ENCODE measurements at regions not wholly inside any gene's neighbourhood (a gene's known extent, or its start where the extent isn't known, plus 50 kb on each side); places are given as distances from the start of the nearest gene placed in this dataset.

- TF ChIP-seq CTCF (tag by site-specific recombination; IDR thresholded peaks at IDR 0.05) (no peak), ZNF121 (tag by site-specific recombination; IDR thresholded peaks at IDR 0.05) (no peak), ZBTB1 (tag by site-specific recombination; IDR thresholded peaks at IDR 0.05) (no peak), HOXD13 (CRISPR knock-in tag; IDR thresholded peaks at IDR 0.05; ENCODE audit: borderline replicate concordance) (no peak), YY1 (tag by site-specific recombination; IDR thresholded peaks at IDR 0.05) (no peak), BCL11A (tag by site-specific recombination; IDR thresholded peaks at IDR 0.05; ENCODE audit: low read depth) (no peak), ZNF785 (tag by site-specific recombination; IDR thresholded peaks at IDR 0.05) (no peak), ZNF623 (tag by site-specific recombination; IDR thresholded peaks at IDR 0.05) (no peak), ZNF571 (tag by site-specific recombination; IDR thresholded peaks at IDR 0.05) (no peak), ZNF114 (tag by site-specific recombination; IDR thresholded peaks at IDR 0.05) (no peak), KLF10 (tag by site-specific recombination; IDR thresholded peaks at IDR 0.05) (no peak), TCF7L2 (IDR thresholded peaks at IDR 0.05; ENCODE audit: borderline replicate concordance, low read depth, low read length) (no peak), ZBTB7A (tag by site-specific recombination; IDR thresholded peaks at IDR 0.05; ENCODE audit: low read depth) (no peak)
Measured at GRCh38 chr7:109751241-109751640, 1181.6 kb downstream of the DNAJB9 start.
